ENCODE measurements at regions not wholly inside any gene's neighbourhood (a gene's known extent, or its start where the extent isn't known, plus 50 kb on each side); places are given as distances from the start of the nearest gene placed in this dataset.
A peak's percentile ranks its signal among the peaks of the same experiment; 100 is the strongest.

- H3K4me3 ChIP-seq (ENCODE audit: low read length), result no peak overlapping the region
- TF ChIP-seq, protein P1, sequence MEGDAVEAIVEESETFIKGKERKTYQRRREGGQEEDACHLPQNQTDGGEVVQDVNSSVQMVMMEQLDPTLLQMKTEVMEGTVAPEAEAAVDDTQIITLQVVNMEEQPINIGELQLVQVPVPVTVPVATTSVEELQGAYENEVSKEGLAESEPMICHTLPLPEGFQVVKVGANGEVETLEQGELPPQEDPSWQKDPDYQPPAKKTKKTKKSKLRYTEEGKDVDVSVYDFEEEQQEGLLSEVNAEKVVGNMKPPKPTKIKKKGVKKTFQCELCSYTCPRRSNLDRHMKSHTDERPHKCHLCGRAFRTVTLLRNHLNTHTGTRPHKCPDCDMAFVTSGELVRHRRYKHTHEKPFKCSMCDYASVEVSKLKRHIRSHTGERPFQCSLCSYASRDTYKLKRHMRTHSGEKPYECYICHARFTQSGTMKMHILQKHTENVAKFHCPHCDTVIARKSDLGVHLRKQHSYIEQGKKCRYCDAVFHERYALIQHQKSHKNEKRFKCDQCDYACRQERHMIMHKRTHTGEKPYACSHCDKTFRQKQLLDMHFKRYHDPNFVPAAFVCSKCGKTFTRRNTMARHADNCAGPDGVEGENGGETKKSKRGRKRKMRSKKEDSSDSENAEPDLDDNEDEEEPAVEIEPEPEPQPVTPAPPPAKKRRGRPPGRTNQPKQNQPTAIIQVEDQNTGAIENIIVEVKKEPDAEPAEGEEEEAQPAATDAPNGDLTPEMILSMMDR (conservative IDR thresholded peaks at IDR 0.05; ENCODE audit: low read depth, low read length), result no peak
- peak; percentile 35 for DNase-seq (ENCODE audit: low read depth)
These were observed 848.8 kb upstream of the KLHL29 start for GRCh38 chr2:22536133-22536532.

DNA sequence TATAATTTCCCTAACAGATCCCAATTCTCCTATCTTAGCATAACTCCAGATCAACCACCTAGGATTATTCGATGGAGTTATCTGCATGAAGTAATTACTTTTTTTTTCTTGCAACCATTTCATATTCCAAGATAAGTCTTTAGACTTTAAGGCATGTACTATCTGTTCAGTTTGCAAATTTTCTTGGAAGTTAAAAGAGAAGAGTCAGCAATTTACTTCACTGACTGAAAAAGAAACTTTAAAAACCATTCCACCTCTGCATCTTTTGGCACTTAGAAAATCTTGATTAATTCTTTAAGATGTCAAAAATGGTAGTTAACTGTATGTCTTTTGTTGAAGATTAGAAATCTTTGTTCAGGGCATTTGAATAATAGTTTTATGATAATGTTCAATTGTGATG is 830.5 kb upstream of the KLHL29 start:
- DNase-seq (ENCODE audit: low read depth), result no peak
- TF ChIP-seq, protein P1 (conservative IDR thresholded peaks at IDR 0.05; ENCODE audit: low read depth, low read length), result no peak
- no peak overlapping the region for H3K4me3 ChIP-seq (ENCODE audit: low read length)

DNA sequence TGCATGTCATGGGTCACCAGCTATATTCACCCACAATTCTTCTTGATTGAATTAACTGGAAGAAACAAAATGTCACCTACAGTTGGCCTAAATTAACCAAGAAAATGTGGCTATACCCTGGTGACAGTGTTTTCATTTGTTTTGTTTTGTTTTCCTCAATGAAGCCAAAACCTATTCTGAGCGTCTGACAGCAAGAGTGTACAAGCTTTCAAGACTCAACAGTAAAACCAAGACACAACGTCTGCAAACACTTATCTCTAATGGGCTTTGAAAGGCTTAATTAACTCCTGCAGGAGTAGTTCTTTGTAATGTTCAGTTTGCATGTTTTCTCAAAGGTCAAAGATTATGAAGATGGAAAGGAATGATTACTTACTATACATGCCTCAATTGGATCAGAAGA is 827.6 kb upstream of the KLHL29 start:
- H3K4me3 ChIP-seq (ENCODE audit: low read length), result no peak overlapping the region
- no peak for DNase-seq (ENCODE audit: low read depth)
- TF ChIP-seq, protein P1 (conservative IDR thresholded peaks at IDR 0.05; ENCODE audit: low read depth, low read length), result no peak

DNA sequence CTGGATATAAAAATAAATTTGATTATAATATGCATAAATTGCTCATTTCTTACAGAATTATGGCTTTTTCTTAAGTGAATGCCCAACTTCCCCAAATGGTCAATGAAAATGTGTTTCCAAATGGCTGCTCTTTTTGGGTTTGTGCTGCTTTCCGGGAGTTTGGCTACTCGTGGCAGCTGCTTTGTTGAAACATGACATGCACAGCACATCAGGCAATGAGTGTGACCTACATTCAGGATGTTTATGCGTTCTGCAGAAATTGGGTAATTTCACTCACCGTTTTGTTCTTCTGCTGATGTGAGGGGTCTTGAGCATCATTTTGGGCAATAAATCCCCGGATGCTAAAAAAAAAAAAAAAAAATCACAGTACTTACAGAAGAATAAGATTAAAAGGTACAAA is 825.0 kb upstream of the KLHL29 start:
- DNase-seq (ENCODE audit: low read depth), result no peak
- no peak overlapping the region for H3K4me3 ChIP-seq (ENCODE audit: low read length)
- TF ChIP-seq, protein P1 (conservative IDR thresholded peaks at IDR 0.05; ENCODE audit: low read depth, low read length), result no peak

GRCh38 chr2:22579341-22579740 is 805.6 kb upstream of the KLHL29 start:
- TF ChIP-seq, protein P1 (conservative IDR thresholded peaks at IDR 0.05; ENCODE audit: low read depth, low read length), result no peak
- no peak overlapping the region for H3K4me3 ChIP-seq (ENCODE audit: low read length)

DNA sequence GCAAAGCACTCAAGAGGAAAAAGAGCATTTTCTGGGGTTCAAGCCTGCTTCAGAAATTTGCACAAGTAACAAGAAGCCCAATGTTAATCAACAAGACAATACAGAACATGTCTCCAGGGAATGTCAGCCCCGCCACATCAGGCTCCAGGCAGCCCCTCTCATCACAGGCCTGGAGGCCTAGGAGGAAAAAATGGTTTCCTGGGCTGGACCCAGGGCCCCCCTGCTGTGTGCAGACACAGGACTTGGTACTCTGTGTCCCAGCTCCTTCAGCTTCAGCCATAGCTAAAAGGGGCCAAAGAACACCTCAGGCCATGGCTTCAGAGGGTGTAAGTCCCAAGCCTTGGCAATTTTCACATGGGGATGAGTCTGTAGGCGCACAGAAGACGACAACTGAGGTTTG is 802.9 kb upstream of the KLHL29 start:
- no peak overlapping the region for H3K4me3 ChIP-seq (ENCODE audit: low read length)
- TF ChIP-seq, protein P1 (conservative IDR thresholded peaks at IDR 0.05; ENCODE audit: low read depth, low read length), result no peak
- no peak for DNase-seq (ENCODE audit: low read depth)

More at GRCh38 chr2:22579341-22579740, 805.6 kb upstream of the KLHL29 start:
- DNase-seq (ENCODE audit: low read depth), result no peak

GRCh38 chr2:22596306-22596705 is 788.7 kb upstream of the KLHL29 start:
- TF ChIP-seq, protein P1 (conservative IDR thresholded peaks at IDR 0.05; ENCODE audit: low read depth, low read length), result no peak
- H3K4me3 ChIP-seq (ENCODE audit: low read length), result no peak overlapping the region
- DNase-seq (ENCODE audit: low read depth), result no peak

Data from retinal pigment epithelial cell (primary cell).